Stimulated activated CD4-positive, alpha-beta T cell treated with anti-CD3 and anti-CD28 coated beads, Interleukin-2, amount 100 ng/mL, for 48 hours (primary cell): ENCODE measurements at regions not wholly inside any gene's neighbourhood (a gene's known extent, or its start where the extent isn't known, plus 50 kb on each side); places are given as distances from the start of the nearest gene placed in this dataset.
"Not testable (repeated sequence)": the region's sequence is repeated elsewhere in the genome, so short reads cannot be mapped to it uniquely, and the experiment has no call there.

Source experiments
- DNase-seq, 2 donors: peaks; one replicate each; pipeline ENCODE4 v3.0.0-alpha.2; 2020

DNA sequence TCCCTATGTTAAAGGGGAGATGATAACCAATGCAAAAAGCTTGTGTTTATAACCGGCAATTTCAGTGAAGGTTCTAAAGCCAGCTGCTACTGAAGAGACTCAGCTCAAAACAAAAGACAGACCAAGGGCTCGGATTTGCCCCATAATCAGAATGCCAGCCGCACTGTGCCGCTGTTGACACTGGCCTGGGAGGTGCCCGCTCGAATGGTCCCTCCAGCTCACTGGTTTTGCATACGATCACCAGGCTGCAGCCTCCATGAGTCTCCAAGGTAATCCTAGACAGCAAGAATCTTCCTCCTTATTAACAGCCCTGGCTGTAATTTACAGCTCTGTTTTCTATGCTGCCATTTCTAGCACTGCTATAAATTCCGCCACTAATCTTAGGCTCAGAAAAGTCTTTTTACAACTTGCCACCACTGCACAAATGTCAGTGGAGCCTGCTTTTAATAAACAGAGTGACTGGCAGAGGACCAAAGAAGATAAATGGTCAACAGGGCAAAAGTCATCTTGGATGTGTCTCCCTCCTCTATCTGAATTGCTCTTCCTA is 155.7 kb upstream of the SH3BP4 start:
- DNase-seq: no peak

DNA sequence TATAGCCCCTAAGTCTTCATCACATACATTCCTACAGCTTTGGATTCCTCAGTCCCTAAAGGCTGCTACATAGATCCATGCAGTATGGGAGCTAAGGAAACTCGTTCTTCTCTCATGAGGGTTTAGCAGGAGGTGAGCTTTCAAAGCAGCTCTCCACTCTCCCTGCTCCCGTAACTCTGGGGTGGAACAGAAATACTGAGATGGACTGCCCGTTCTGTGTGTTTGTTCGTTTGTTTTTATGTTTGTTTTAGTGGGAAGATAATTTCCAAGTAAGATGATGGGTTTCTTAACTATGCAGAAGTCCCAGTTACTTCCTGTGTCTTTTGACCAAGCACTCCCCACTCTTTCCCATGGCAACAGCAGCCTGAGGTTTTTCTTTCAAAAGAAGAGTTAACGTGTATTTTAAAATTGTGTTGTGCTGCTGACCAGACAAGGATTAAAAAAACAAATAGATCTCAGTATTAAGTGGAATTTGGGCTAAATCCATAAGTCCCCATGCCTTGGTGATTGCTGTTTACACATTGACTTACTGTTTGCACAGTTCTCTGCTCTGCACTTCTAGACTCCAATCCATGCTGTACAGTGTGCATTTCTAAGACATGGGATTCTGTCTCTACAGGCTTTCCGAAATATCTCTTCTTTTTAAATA is 156.4 kb upstream of the SH3BP4 start:
- DNase-seq: no peak

DNA sequence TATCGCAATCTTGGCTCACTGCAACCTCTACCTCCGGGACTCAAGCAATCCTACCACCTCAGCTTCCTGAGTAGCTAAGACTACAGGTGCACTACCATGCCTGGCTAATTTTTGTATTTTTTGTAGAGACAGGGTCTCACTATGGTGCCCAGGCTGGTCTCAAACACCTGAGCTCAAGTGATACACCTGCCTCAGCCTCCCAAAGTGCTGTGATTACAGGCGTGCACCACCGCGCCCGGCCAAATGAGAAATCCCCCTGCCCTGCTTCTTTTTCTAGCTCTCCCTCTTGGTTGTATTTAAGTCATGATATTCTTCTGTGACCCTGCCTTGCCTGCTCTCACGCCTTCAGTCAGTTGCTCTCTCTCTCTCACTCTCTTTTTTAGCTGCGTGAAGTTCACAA is 157.0 kb upstream of the SH3BP4 start:
- no peak for DNase-seq

DNA sequence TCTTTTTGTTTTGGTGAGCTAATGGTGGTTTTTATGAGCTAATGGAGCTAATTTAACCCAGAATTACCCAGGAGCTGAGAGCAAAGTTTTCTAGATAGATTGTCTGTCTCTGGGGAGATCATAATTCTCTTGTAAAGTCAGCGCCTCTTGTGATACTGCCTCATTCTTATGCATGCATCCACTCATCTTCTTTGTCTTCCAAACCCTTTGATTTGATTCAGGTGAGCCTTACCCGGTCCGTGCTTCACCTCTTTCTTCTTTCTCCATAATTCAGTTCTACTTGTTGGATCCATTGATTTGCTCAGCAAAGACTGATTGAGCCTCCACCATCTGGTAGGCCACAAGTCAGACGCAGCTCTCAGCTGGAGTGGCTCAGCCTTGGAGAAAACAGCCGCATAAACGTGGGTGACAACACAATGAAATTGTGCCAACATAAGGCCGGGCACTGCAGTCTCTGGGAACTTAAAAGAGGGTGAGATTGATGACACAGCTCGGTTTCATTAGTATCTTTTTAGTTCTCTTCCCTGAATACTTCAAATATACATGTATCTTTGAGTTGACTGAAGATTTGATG is 158.5 kb upstream of the SH3BP4 start:
- no peak for DNase-seq

DNA sequence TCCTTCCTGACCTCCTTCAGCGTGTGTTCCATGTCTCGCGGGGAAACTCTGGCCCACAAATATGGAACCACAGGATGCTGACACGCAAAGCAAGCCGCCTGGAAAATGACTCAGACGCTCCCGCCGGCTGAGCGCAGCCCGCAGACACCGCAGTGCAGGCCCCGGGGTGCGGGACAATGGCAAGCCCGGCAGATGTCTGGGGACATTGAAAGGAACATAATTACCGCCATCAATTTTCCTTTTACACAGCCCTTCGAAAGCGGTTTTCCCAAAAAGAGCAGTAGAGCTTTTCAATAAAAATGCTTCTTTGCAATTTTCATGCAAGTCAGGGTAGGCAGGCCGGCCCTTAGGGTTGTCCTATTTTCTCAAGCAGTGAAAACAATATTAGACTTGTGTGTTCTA is 159.2 kb upstream of the SH3BP4 start:
- no peak for DNase-seq

DNA sequence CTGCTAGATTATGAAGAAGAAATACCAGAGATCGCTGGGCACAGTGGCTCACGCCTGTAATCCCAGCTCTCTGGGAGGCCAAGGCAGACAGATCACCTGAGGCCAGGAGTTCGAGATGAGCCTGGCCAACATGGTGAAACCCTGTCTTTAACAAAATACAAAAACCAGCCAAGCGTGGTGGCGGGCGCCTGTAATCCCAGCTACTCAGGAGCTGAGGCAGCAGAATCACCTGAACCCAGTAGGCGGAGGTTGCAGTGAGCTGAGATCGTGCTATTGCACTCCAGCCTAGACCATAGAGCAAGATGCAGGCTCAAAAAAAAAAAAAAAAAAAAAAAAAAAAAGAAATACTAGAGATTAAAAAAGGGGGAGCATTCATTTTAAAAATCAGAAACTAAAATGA is 159.7 kb upstream of the SH3BP4 start:
- DNase-seq: not testable (repeated sequence)

DNA sequence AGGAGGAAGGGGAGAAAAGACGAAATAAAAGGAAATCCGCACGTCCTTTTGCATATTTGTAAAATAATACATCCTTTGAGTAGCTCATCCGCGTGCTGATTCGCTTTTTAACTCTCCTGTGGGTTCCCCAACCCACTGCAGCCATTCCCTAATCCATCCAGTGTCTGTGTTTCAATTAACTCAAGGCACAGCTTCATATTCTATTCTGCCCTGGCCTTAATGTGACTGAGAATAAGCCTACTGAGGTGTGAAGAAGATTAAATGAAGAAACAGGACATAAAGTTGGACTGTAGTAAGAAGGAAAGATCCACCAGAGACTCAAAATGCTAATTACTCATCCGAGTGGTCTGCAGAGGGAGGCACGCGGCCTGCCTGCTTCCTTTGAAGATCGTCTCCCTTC is 161.4 kb upstream of the SH3BP4 start:
- no peak for DNase-seq

DNA sequence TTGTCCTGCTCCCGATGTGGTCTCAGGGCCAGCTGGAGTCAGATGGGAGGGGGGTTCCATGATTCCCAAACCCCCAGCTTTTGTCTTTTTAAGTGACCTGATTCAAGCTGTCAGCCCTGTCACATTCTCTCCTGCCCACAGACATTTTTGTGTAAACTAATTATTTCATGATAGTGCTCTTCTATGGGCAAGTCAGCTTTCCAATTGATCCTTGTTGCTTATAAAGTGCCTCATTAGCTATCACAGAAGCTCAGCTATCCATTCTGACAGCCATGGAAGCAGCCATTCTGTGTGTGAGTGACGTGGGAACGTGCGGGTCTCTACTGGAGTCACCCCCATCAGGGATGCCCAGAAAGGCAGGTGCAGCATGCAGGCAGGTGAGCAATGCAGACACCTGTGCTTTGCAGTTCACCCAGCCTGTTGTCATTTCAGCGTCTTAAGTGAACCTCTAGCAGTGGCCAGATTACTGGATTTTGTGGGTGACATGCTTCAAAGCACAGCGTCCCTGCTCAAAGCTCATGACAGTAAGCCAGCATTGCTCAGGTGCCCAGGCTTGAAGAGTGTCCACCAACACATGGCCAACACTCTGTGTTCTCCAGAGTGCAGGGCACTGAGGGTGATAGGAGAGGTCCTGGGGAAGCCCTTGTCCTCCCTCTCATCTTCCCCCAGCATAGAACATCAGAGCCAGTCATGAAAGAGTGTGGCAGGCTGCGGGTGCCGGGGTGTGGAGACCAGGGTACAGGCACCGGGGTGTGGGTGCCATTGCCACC is 162.1 kb upstream of the SH3BP4 start:
- no peak for DNase-seq

DNA sequence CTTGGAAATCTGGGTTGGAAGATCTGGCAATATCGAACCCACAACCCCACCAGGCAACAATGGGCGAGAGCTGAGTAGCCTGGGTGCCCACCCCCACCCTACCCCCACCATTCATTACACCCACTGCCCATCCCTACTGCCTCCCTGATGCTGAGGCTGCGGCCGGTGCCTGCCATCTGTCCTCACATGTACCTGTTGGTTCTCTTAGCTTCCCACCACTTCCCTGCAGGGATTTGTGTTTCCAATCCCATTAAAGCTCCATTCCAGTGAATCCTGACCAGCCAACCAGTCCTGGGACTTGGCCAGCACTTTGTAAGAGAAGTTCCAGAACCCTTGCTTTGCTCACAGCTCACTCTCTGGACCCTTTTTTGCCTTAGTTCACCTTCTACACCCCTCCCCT is 163.0 kb upstream of the SH3BP4 start:
- no peak for DNase-seq

DNA sequence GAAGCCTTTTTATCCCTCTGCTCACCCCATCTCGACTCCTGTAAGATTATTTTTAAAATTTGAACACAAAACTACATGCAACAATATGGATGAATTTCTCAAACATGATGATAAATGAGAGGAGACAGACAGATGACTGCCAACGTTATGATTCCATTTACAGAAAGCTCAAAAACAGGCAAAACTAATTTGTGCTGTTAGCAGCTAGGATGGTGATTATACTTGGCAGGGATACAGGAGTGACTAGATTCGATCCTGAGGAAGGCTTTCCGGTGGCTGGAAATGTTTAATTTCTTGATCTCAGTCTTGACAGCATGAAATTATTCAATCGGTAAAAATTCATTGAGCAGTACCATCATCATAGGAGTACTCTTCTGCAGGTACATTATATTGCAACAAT is 163.4 kb upstream of the SH3BP4 start:
- no peak for DNase-seq

DNA sequence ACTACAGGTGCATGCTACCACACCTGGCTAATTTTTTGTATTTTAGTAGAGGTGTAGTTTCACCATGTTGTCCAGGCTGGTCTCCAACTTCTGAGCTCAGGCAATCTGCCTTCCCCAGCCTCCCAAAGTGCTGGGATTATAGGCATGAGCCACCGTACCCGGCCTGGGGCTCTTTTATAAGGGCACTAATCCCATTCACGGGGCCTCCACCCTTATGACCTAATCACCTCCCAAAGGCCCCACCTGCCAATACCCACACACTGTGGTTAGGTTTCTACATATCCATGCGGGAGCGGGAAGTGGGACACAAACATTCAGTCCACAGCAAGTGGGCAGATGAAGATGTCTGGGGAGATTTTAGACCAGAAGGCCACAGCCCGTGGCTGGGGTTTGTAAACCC is 164.7 kb upstream of the SH3BP4 start:
- no peak for DNase-seq

DNA sequence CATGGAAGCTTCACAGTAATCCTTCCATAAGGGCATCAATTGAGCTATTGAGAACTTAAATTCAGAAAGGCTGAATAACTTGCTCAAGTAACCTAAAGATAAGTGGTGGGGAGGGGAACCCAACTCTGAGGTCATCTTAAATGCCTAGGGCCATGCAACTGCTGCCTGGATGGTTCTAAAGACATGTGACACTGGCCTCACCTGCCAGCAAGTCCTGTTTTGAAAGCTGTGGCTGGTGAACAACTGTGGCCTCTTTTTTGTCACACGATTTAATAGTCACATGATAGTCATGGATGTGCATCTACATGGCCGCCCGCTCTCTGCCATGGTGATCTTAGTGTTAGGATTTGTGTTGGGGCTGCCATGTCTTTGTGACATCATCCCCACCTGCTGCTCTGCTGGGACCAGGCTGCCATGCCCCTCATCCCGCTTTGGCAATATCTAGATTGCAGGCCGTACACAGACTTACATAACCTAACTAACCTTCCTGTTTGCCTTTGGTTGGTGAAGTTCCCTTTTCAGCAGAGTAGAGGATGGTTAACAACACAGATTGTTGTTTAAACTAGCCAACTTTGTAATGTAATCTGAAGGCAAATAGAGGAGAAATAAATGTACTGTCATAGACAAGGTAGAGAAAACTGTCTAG is 177.9 kb upstream of the SH3BP4 start:
- no peak for DNase-seq

DNA sequence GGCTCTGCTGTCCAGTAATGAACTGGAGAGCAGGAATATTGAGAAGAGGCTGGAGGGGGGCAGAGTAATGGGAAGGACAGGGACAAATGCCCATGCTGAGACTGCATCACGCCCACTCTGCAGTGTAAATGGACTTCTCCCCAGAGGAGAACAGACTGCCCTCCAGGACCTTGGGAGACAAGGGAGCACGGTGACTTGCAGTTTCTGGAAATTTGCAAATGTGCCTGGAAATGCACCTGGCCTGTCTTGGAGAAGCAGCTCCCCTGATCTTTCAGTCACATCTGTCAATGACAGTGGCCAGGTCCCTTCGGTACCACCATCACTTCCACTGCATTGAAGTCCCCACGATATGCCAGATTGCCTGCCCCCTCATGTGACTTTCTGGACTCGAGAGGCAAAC is 178.7 kb upstream of the SH3BP4 start:
- DNase-seq: no peak

DNA sequence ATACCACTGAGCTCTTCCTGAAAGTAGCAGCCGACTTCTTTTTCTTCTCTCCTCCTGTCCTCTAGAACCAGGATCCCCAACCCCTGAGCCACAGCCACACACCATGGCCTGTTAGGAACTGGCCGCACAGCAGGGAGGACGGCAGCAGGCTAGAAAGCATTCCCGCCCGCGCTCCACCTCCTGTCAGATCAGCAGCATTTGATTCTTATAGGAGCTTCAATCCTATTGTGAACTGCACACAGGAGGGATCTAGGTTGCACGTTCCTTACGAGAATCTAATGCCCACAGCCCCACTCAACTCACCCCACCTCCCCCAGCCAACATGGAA is 179.1 kb upstream of the SH3BP4 start:
- DNase-seq: no peak

DNA sequence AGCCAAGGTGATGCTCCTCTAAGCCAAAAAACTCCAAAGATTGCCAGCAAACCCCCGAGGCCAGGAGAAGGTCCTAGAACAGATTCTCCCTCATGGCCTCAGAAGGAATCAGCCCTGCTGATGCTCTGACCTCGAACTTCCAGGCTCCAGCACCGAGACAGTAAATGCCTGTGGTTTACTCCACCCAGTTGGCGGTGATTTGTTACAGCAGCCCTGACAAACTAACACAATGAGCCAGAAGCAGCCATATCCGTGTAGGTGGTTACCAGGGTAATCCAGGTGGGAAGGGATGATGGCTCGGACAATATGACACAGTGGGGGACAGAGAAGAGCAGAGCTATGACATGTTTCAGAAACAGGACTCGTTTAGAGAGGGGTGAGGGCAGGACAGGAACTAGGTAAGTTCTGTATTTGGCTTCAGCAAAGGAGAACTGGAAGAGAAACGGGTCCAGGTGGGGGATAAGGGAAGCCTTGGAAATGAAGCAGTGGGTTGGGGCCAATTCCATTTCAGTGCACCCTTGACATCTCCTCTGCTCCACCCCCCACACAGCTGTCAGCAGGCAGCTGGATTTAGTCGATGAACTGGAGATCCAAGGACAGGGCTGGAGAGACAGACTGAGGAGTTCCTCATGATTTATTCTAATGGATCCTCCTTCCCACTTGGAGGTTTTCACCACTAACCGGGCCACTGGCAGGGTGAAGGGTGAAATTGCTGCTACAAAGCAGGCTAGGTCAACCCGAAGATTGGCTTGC is 179.7 kb upstream of the SH3BP4 start:
- DNase-seq: no peak

DNA sequence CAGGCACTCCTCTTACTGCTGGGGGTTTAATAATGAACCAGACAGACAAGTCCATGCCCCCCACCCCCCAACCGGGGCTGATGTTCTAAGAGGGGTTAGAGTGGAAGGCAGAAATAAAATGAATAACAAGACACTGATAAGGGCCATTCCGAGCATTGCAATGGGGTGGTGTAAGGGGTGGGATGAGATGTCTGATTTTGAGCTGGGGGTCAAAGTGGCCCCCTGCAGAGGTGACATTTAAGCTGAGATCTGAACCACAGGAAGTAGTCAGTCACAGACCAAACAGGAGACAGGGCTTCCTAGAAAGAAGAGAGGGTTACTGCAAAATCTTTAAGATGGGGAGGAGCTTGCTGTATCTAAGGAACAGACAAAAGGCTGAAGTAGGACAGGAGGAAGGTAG is 180.6 kb upstream of the SH3BP4 start:
- DNase-seq: no peak

DNA sequence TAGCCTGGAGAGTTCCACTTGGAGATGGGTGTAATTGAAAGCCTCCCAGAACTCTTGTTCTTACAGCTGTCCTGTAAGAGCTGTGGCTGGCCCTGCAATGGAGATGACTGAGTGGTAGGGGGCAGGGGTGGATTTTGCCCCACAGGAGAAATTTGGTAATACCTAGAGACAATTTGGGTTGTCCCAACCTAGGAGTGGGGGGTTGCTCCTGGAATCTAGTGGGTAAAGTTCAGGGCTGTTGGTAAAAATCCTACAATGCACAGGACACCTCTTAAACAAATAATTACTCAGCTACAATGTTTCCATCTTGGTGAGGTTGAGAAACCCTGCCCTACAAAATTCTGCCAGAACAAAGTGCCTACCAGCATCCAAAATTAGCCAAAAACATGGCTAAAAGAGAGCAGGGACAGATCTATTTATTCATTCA is 181.1 kb upstream of the SH3BP4 start:
- DNase-seq: no peak

DNA sequence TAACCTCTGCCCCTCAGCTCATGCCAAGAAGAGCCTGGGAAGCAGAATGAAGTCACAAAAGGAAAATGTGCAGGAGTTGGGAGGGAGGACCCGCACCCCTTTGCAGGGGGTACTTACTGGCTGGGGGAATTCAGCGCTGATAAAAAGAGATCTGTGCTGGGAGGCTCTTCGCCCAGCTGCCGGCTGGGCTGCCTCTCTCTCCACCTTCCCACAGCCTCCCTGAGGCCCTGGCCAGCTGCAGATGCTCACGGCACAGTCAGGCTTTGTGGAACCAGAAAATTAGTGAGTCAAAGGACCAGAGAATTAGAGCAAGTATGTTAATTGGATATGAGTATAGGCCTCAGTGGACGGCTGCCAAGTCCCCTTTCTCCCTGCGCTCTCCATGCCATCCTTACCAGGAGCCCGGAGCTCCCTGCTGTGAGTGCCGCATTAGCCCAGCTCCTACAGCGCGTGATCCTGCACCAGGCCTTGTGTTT is 181.7 kb upstream of the SH3BP4 start:
- no peak for DNase-seq

DNA sequence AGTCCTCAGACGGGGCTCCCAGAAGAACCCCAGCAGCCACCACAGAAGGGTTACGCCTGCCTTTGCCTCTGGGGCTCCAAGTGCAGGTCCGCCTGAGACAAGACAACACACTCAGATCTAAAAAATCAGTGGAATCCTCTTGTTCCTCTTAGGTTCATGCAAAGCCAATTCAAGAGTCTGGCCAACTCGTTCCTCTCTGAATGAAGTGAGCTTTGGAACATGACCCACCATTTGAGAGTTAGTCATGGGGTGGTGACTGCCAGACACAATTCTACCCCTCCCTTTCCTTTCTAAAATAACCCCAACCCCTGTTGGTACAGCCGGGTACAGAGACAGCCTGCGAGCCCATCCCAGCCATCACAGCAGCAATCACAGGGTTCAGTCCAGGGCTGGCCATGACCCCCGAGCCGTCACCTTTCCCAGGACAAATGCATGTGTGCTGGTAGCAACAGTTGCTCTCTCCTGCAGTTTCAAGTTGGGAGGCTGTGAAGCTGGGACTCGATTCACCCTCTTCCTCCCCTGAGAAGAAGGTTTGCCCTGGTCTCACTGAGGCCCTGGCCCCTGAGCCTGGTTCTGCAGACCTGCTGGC is 183.1 kb upstream of the SH3BP4 start:
- no peak for DNase-seq

DNA sequence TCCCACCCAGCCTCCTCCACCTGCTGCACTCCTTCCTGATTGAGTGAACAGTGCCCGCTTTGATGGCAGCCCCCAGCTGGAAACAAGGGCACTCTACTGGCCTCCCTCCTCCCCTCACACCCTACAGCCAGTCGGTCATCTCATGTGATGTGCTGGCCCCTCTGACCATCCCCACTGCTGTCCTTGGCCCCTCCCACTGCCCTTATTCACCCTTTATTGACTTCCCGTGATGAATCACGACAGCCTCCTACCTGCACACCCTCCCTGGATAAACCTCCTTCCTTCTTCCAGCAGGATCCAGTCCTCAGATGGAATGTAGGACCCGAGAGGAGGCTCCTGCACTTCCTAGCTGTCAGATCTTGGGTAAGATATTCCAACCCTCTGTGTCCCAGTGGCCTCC is 186.5 kb upstream of the SH3BP4 start:
- DNase-seq: no peak

DNA sequence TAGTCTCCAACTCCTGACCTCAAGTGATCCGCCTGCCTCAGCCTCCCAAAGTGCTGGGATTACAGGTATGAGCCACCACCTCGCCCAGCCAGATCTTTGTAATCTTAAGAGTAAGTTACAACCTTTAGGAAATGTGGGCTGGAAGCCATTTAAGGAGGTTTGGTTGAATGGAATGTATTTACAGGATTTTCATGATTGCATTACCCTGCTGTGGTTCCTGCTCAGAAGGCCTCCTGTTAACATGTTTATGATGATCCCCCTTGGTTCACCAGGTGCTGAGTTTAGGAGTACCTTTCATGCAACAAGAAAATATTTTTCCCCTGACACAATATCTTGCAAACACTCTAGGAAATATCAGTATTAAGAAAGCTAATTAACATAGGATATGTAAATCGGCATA is 187.4 kb upstream of the SH3BP4 start:
- no peak for DNase-seq
